HG02973 (cell line): ENCODE measurements at regions not wholly inside any gene's neighbourhood (a gene's known extent, or its start where the extent isn't known, plus 50 kb on each side); places are given as distances from the start of the nearest gene placed in this dataset.

Source experiments
- ATAC-seq: cut with Tn5 transposase; IDR thresholded peaks from one replicate; pipeline ENCODE4 v1.9.1; 2021; ENCODE audit warnings: moderate library complexity; ENCODE audit not compliant: unreplicated experiment

GRCh38 chr7:47007471-47007870 lies 574.4 kb downstream of the TNS3 start:
- no peak for ATAC-seq

- ATAC-seq: no peak
Observed at GRCh38 chr7:47000561-47000960, 581.4 kb downstream of the TNS3 start.

GRCh38 chr7:46999866-47000265 lies 582.0 kb downstream of the TNS3 start:
- ATAC-seq: no peak

GRCh38 chr7:46996972-46997371 lies 584.9 kb downstream of the TNS3 start:
- ATAC-seq: no peak

- no peak for ATAC-seq
Observed at GRCh38 chr7:46993396-46993795, 588.5 kb downstream of the TNS3 start.

GRCh38 chr7:46990761-46991160 lies 591.1 kb downstream of the TNS3 start:
- ATAC-seq: no peak

- no peak for ATAC-seq
Observed at GRCh38 chr7:46989247-46989646, 592.7 kb downstream of the TNS3 start.

- ATAC-seq: no peak
Observed at GRCh38 chr7:46982928-46983327, 599.0 kb downstream of the TNS3 start.

GRCh38 chr7:46979439-46979838 lies 602.5 kb downstream of the TNS3 start:
- no peak for ATAC-seq

GRCh38 chr7:46975493-46975892 lies 606.4 kb downstream of the TNS3 start:
- no peak for ATAC-seq

- ATAC-seq: no peak
Observed at GRCh38 chr7:46972205-46972604, 609.7 kb downstream of the TNS3 start.

- no peak for ATAC-seq
Observed at GRCh38 chr7:46970476-46970875, 611.4 kb downstream of the TNS3 start.

GRCh38 chr7:46970131-46970430 lies 611.8 kb downstream of the TNS3 start:
- ATAC-seq: no peak

GRCh38 chr7:46969303-46970130 lies 612.4 kb downstream of the TNS3 start:
- ATAC-seq: no peak

GRCh38 chr7:46968003-46968402 lies 613.9 kb downstream of the TNS3 start:
- ATAC-seq: no peak

GRCh38 chr7:46963719-46964118 lies 618.2 kb downstream of the TNS3 start:
- ATAC-seq: no peak

GRCh38 chr7:46960970-46961369 lies 620.9 kb downstream of the TNS3 start:
- no peak for ATAC-seq

GRCh38 chr7:46957195-46957594 lies 624.7 kb downstream of the TNS3 start:
- ATAC-seq: no peak

- no peak for ATAC-seq
Observed at GRCh38 chr7:46955531-46955930, 626.4 kb downstream of the TNS3 start.

- no peak for ATAC-seq
Observed at GRCh38 chr7:46954181-46954580, 627.7 kb downstream of the TNS3 start.

- no peak for ATAC-seq
Observed at GRCh38 chr7:46953008-46953407, 628.9 kb downstream of the TNS3 start.

- no peak for ATAC-seq
Observed at GRCh38 chr7:46949270-46949931, 632.5 kb downstream of the TNS3 start.

- no peak for ATAC-seq
Observed at GRCh38 chr7:46948716-46949115, 633.2 kb downstream of the TNS3 start.
